OCI-LY1 (cell line): ENCODE measurements at regions not wholly inside any gene's neighbourhood (a gene's known extent, or its start where the extent isn't known, plus 50 kb on each side); places are given as distances from the start of the nearest gene placed in this dataset.

Experiments
- H2AFZ ChIP-seq: fragments of 200-600 bp; sonication (generic), shearing (Covaris generic); 2 replicates; pipeline ENCODE4 v1.6.0; 2014; ENCODE audit warnings: antibody characterized with exemption, mild to moderate bottlenecking, low read length
- H3F3A ChIP-seq: fragments of 200-600 bp; sonication (generic), shearing (Covaris generic); 2 replicates; pipeline ENCODE4 v1.6.0; 2014; ENCODE audit warnings: mild to moderate bottlenecking, antibody characterized with exemption, low read length, moderate library complexity; ENCODE audit not compliant: insufficient read depth
- H3K27ac ChIP-seq: fragments of 200-600 bp; sonication (generic); 2 replicates; pipeline ENCODE4 v1.5.1; 2014; ENCODE audit warnings: low read length, mixed run types, mild to moderate bottlenecking, low read depth; ENCODE audit not compliant: poor library complexity, severe bottlenecking
- H3K27me3 ChIP-seq: fragments of 200-600 bp; sonication (generic); 2 replicates; pipeline ENCODE4 v1.6.0; 2014; ENCODE audit warnings: antibody characterized with exemption, mild to moderate bottlenecking, low read length, moderate library complexity; ENCODE audit not compliant: insufficient read depth
- H3K36me3 ChIP-seq: fragments of 200-600 bp; sonication (generic); 2 replicates; pipeline ENCODE4 v1.6.1; 2014; ENCODE audit warnings: mild to moderate bottlenecking, antibody characterized with exemption, low read length, moderate library complexity, mixed read lengths; ENCODE audit not compliant: insufficient read depth
- H3K4me1 ChIP-seq: fragments of 200-600 bp; sonication (generic); 2 replicates; pipeline ENCODE4 v1.5.1; 2014; ENCODE audit warnings: mild to moderate bottlenecking, low read length, moderate library complexity; ENCODE audit not compliant: insufficient read depth, severe bottlenecking
- H3K4me2 ChIP-seq: fragments of 200-600 bp; sonication (generic), shearing (Covaris generic); 2 replicates; pipeline ENCODE4 v1.6.1; 2014; ENCODE audit warnings: low read length
- H3K4me3 ChIP-seq: fragments of 200-600 bp; sonication (generic); 2 replicates; pipeline ENCODE4 v1.5.1; 2014; ENCODE audit warnings: low read length, low read depth, mild to moderate bottlenecking, mixed read lengths; ENCODE audit not compliant: poor library complexity, severe bottlenecking
- H3K79me2 ChIP-seq: fragments of 200-600 bp; shearing (Covaris generic); 2 replicates; pipeline ENCODE4 v1.6.1; 2016; ENCODE audit warnings: mixed run types, low read length, mixed read lengths; ENCODE audit not compliant: insufficient read depth
- H3K9ac ChIP-seq: fragments of 200-600 bp; sonication (generic), shearing (Covaris generic); 2 replicates; pipeline ENCODE4 v1.6.1; 2014; ENCODE audit warnings: mild to moderate bottlenecking, low read length, mixed read lengths
- H3K9me2 ChIP-seq: fragments of 200-600 bp; sonication (generic), shearing (Covaris generic); 2 replicates; pipeline ENCODE4 v1.6.1; 2014; ENCODE audit warnings: low read depth, mild to moderate bottlenecking, low read length, mixed read lengths
- H3K9me3 ChIP-seq: fragments of 200-600 bp; shearing (Covaris generic); 2 replicates; pipeline ENCODE4 v1.6.1; 2014; ENCODE audit warnings: low read length, mixed read lengths
- H4K20me1 ChIP-seq: fragments of 200-600 bp; sonication (generic), shearing (Covaris generic); 2 replicates; pipeline ENCODE4 v1.6.0; 2016; ENCODE audit warnings: mild to moderate bottlenecking, low read length; ENCODE audit not compliant: insufficient read depth
- EZH2 ChIP-seq: fragments of 200-600 bp; sonication (generic), shearing (Covaris generic); IDR thresholded peaks from 2 replicates; pipeline ENCODE4 v1.8.0; 2017; ENCODE audit warnings: borderline replicate concordance, mixed run types, mild to moderate bottlenecking, antibody characterized with exemption, low read length, moderate library complexity, mixed read lengths
- TF ChIP-seq, protein P1 (sequence below): fragments of 200-600 bp; sonication (generic), shearing (Covaris generic); IDR thresholded peaks from 2 replicates; pipeline ENCODE4 v1.5.1; 2017; ENCODE audit warnings: mild to moderate bottlenecking, antibody characterized with exemption, low read length, moderate library complexity, mixed read lengths

DNA sequence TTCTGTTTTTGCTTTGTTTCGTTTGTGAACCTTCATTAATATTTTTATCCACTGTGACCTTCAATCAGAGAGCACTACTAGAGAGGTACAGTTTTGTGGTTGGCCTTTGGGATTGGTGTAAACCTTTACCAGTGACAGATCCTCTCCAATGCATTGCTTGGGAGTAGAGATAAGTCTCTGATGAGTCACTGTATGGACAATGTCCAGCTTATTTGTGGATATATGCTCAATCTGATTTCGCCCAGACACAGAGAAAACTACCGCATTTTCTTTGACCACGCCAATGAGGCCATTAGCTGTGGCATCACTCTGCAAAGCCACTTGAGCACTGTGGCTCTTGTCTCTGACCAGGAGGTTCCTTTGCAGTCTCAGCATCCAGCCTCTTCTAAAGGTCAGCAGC is 964.7 kb downstream of the TUSC7 start:
- H3K79me2 ChIP-seq: no peaks in the 10 kb centered on the region
- H3K4me1 ChIP-seq: no peaks in the 10 kb centered on the region
- H3K27ac ChIP-seq: no peak overlapping the region
- TF ChIP-seq, protein P1, sequence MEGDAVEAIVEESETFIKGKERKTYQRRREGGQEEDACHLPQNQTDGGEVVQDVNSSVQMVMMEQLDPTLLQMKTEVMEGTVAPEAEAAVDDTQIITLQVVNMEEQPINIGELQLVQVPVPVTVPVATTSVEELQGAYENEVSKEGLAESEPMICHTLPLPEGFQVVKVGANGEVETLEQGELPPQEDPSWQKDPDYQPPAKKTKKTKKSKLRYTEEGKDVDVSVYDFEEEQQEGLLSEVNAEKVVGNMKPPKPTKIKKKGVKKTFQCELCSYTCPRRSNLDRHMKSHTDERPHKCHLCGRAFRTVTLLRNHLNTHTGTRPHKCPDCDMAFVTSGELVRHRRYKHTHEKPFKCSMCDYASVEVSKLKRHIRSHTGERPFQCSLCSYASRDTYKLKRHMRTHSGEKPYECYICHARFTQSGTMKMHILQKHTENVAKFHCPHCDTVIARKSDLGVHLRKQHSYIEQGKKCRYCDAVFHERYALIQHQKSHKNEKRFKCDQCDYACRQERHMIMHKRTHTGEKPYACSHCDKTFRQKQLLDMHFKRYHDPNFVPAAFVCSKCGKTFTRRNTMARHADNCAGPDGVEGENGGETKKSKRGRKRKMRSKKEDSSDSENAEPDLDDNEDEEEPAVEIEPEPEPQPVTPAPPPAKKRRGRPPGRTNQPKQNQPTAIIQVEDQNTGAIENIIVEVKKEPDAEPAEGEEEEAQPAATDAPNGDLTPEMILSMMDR: no peak
- TF ChIP-seq EZH2: no peak
- no peaks in the 10 kb centered on the region for H3K9me3 ChIP-seq
- no peak overlapping the region for H3K4me2 ChIP-seq
- no peaks in the 10 kb centered on the region for H3K9me2 ChIP-seq
- H3K27me3 ChIP-seq: no peaks in the 10 kb centered on the region
- no peak overlapping the region for H2AFZ ChIP-seq
- no peaks in the 10 kb centered on the region for H4K20me1 ChIP-seq
- no peak overlapping the region for H3K4me3 ChIP-seq
- H3K9ac ChIP-seq: no peak overlapping the region
- H3K36me3 ChIP-seq: no peaks in the 10 kb centered on the region
- no peaks in the 10 kb centered on the region for H3F3A ChIP-seq

DNA sequence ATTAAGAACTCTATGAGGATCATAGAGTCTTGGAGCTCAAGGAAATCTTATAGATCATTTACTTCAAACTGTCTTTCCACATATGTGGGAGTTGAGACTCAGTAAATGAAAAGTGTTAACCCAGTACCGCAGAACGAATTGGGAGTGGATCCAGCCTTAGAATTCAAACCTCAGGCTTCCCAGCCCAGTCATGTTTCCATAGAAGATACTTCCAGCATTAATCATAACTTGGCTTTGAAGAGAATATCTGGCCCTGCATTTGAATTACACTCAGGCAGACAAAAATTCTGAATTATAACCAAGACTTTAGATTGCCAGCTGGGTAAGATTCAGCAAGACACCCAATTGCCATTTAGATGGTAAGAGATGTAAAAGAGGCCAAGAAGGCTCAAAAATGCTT is 972.0 kb downstream of the TUSC7 start:
- Histone ChIP-seq H3K36me3 (no peaks in the 10 kb centered on the region), H3K9me2 (no peaks in the 10 kb centered on the region), H3K79me2 (no peaks in the 10 kb centered on the region), H3K27ac (no peak overlapping the region), H3K4me2 (no peak overlapping the region), H3F3A (no peaks in the 10 kb centered on the region), H4K20me1 (no peaks in the 10 kb centered on the region), H3K27me3 (no peaks in the 10 kb centered on the region), H3K4me3 (no peak overlapping the region), H3K4me1 (no peaks in the 10 kb centered on the region), H2AFZ (no peak overlapping the region), H3K9me3 (no peaks in the 10 kb centered on the region), H3K9ac (no peak overlapping the region)
- TF ChIP-seq, protein P1: no peak
- TF ChIP-seq EZH2: no peak

DNA sequence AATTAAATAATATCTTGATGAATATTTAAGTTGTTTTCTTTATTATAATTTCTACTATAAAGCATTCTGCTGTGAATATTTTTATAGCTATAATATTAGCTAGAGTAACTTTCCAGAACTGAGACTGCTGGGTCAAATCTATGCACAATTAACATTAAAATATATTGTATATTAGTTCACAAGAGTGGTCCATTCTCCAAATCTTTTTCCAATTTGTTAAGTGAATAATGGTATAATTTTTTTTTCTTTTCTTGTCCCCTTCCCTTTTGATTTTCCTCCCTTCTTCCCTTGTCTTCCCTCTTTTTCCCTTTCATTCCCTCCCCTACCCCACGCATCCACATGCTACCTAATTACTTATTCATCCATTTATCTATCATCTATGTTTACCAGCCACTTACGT is 977.5 kb downstream of the TUSC7 start:
- no peak for TF ChIP-seq EZH2
- TF ChIP-seq, protein P1: no peak
- Histone ChIP-seq H3K79me2 (no peaks in the 10 kb centered on the region), H3K36me3 (no peaks in the 10 kb centered on the region), H3K9ac (no peak overlapping the region), H3K4me3 (no peak overlapping the region), H3K27ac (no peak overlapping the region), H3K9me3 (no peaks in the 10 kb centered on the region), H2AFZ (no peak overlapping the region), H3K9me2 (no peaks in the 10 kb centered on the region), H3K4me1 (no peaks in the 10 kb centered on the region), H3K27me3 (no peaks in the 10 kb centered on the region), H3F3A (no peaks in the 10 kb centered on the region), H4K20me1 (no peaks in the 10 kb centered on the region), H3K4me2 (no peak overlapping the region)
